SK-N-MC (cell line): ENCODE measurements at regions not wholly inside any gene's neighbourhood (a gene's known extent, or its start where the extent isn't known, plus 50 kb on each side); places are given as distances from the start of the nearest gene placed in this dataset.

ENCODE experiments used
- DNase-seq: peaks from one replicate; pipeline ENCODE4 v3.0.0-alpha.2; 2011; ENCODE audit warnings: low read depth, low spot score
- H3K27ac ChIP-seq: fragments of 200-600 bp; sonication (generic); 2 replicates; pipeline ENCODE4 v1.5.1; 2016; ENCODE audit warnings: mixed run types
- H3K36me3 ChIP-seq: fragments of 200-600 bp; sonication (generic); 2 replicates; pipeline ENCODE4 v1.6.1; 2017; ENCODE audit warnings: antibody characterized with exemption, low read length, mixed read lengths; ENCODE audit not compliant: insufficient read depth
- H3K4me3 ChIP-seq: fragments of 200-600 bp; sonication (generic); 2 replicates; pipeline ENCODE4 v1.5.1; 2016
- H3K9ac ChIP-seq: fragments of 200-600 bp; sonication (generic); 2 replicates; pipeline ENCODE4 v1.8.0; 2017; ENCODE audit warnings: mixed run types, mixed read lengths; ENCODE audit not compliant: insufficient read length
- H3K9me3 ChIP-seq: fragments of 200-600 bp; sonication (generic); 2 replicates; pipeline ENCODE4 v1.6.1; 2017; ENCODE audit warnings: low read depth, mild to moderate bottlenecking, antibody characterized with exemption, low read length, moderate library complexity, mixed read lengths
- EZH2 ChIP-seq: fragments of 200-600 bp; sonication (generic); IDR thresholded peaks from one replicate; pipeline ENCODE4 v1.6.1; 2017; ENCODE audit warnings: antibody characterized with exemption
- FOXP2 ChIP-seq: optimal IDR thresholded peaks from 2 replicates; pipeline ENCODE3; 2011; ENCODE audit warnings: mild to moderate bottlenecking, moderate library complexity; ENCODE audit not compliant: insufficient read depth; ENCODE audit errors: extremely low read length, control extremely low read depth
- POLR2AphosphoS5 ChIP-seq: IDR thresholded peaks from 2 replicates; pipeline ENCODE4 v1.6.1; 2012; ENCODE audit warnings: mild to moderate bottlenecking, low read depth, low read length, borderline replicate concordance

DNA sequence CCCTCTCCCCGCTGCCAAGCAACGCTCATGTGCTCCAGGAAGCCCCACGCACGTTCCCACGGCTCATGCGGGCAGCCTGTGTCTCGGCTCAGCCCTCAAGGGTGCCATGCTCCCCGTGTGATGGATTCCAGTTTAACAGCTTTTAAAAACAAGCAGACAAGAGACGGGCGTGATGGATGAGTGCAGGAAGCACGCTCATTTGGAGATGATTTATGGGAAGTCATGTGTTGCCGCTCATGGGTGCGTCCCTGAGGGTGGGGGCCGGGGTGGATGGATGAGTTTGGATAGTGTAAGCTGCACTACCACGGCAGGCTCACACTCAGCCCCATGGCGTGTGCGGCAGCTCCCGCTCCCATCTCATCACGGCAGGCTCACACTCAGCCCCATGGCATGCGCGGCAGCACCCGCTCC is 132.8 kb downstream of the RBFOX3 start:
- no peak overlapping the region for H3K9ac ChIP-seq
- no peak for DNase-seq
- H3K4me3 ChIP-seq = no peak overlapping the region
- no peak overlapping the region for H3K27ac ChIP-seq
- TF ChIP-seq FOXP2 (no peak), EZH2 (no peak), POLR2AphosphoS5 (no peak)
- no peaks in the 10 kb centered on the region for H3K36me3 ChIP-seq
- H3K9me3 ChIP-seq = no peaks in the 10 kb centered on the region

DNA sequence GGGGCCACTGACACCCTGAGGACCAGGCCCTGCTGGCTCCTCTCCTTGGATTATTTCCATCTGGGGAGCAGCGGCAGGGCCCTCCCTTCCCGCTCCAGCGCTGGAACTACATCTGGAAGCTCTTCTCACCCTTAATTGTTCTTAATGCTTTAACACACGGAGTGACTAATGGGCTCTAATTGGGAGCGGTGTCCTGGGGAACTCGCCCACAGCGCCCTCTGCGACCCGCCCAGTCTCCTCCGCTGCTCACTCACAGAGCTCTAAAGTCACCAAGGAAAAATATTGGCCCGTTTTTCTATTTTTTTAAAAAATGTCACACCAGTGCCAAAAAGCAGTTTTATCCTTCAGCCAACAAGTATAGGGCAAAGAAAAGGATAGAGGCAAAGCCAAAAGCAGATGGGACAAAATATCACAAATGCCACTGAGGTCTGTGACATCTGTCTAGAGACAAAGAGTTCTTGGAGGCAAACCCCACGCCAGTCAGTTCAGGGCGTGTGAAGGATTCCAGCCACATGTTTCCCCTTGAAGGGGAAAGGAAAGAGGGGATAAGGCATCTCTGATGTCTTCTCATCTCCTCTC is 134.7 kb downstream of the RBFOX3 start:
- Histone ChIP-seq H3K36me3 (no peaks in the 10 kb centered on the region), H3K9me3 (no peaks in the 10 kb centered on the region), H3K9ac (no peak overlapping the region), H3K4me3 (no peak overlapping the region), H3K27ac (no peak overlapping the region)
- no peak for TF ChIP-seq FOXP2
- TF ChIP-seq EZH2 = no peak
- no peak for TF ChIP-seq POLR2AphosphoS5
- DNase-seq = no peak

DNA sequence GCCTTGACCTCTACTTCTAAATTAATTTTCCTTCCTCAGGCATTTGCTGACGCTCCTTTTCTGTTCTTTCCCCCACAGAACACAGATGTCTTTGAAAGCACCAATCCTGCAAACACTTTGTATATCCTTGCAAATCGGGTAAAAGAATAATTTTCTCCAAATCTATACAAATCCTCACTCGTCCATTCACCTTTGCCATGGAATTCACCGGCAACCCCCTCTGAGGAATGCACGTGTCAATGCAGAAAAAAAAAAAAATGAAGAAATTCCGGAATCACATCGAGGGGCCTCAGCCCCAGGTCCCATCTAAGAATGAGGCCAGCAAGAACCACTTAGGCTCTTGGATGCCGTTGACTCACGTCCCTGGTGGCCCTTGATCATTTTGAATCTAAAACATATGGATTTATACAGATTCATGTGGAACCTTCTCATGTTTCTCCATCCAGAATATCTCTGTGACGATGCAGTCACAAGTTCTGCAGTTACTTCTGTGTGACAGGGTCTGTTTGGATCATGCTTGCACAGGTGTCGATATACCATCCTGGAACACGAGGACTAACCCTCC is 136.9 kb downstream of the RBFOX3 start:
- Histone ChIP-seq H3K27ac (no peak overlapping the region), H3K9ac (no peak overlapping the region), H3K36me3 (no peaks in the 10 kb centered on the region), H3K4me3 (no peak overlapping the region), H3K9me3 (no peaks in the 10 kb centered on the region)
- TF ChIP-seq POLR2AphosphoS5 (no peak), FOXP2 (no peak), EZH2 (no peak)
- DNase-seq = no peak

DNA sequence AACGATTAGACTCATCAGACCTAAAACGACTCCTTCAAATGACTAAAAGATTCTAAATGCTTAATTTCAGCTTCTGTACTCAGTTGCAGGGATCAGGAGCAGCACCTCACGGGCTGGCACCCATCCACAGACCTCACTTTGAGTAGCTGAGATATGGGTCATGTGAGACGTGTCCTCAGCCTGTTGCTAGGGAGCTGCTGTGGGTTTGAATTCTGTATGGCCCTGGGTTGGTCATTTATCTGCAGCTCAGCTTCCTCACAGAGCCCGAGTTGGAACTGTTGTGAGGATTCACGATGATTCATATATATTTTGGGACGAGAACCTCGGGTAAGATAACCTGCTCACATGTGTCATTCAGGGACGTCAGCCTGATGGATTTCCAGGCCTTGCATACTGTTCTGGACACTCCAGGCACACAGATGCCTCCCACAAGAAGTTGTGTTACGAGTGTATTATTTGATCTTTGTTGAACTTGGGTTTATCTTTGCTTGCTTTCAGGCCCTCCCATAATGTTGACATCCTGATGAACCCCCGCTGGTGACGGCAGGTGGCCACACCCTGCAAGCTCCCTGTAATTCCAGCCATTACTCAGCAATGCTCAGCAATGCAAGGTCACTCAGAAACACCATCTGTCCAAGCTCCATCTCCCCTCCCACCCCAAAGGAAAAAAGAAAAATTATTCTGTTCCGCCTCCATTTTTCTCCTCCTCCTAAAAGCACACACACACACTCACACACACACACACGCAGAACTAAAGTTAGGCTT is 137.6 kb downstream of the RBFOX3 start:
- H3K4me3 ChIP-seq = no peak overlapping the region
- H3K36me3 ChIP-seq = no peaks in the 10 kb centered on the region
- H3K9me3 ChIP-seq = no peaks in the 10 kb centered on the region
- DNase-seq = no peak
- no peak overlapping the region for H3K27ac ChIP-seq
- no peak for TF ChIP-seq FOXP2
- H3K9ac ChIP-seq = no peak overlapping the region

DNA sequence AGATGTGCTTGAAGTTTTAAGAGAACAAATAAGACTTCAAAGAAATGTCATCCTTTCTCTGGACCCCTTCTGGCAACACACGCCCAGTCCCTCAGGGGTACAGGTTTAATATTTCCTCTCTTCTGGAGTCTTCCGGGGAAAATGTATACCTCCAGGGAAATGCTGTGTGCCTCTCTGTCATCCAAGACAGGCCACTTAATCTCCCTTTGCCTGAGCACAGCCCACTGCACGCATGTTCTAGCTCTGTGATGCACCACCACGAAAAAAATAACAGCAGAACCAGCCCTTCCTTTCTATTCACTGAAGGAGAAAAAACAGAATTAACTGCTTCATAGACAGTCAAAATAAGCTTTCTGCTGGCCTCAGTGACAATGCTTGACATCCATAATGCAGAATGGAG is 140.1 kb downstream of the RBFOX3 start:
- DNase-seq = no peak
- no peaks in the 10 kb centered on the region for H3K9me3 ChIP-seq
- TF ChIP-seq EZH2 = no peak
- no peak overlapping the region for H3K9ac ChIP-seq
- H3K4me3 ChIP-seq = no peak overlapping the region
- no peak overlapping the region for H3K27ac ChIP-seq
- H3K36me3 ChIP-seq = no peaks in the 10 kb centered on the region

DNA sequence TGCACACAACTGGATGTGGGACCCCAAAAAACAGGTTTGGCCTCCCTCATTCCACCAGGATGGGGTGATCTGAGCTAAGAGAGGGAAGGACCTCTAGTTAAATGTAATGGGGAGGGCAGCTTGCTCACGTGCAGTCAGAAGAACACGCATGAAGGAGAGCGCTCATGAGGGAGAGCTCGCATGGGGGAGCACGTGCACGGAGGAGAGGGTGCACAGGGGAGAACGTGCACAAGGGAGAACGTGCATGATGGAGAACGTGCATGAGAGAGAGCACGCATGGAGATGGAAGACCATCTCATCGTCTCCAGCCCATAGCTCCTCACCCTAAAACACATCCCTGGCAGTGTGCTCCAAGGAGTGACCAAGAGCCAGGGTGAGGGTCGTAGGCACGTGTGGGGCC is 141.2 kb downstream of the RBFOX3 start:
- H3K9ac ChIP-seq = no peak overlapping the region
- no peak for TF ChIP-seq FOXP2
- no peaks in the 10 kb centered on the region for H3K36me3 ChIP-seq
- H3K27ac ChIP-seq = no peak overlapping the region
- H3K4me3 ChIP-seq = no peak overlapping the region
- no peaks in the 10 kb centered on the region for H3K9me3 ChIP-seq
- no peak for DNase-seq

DNA sequence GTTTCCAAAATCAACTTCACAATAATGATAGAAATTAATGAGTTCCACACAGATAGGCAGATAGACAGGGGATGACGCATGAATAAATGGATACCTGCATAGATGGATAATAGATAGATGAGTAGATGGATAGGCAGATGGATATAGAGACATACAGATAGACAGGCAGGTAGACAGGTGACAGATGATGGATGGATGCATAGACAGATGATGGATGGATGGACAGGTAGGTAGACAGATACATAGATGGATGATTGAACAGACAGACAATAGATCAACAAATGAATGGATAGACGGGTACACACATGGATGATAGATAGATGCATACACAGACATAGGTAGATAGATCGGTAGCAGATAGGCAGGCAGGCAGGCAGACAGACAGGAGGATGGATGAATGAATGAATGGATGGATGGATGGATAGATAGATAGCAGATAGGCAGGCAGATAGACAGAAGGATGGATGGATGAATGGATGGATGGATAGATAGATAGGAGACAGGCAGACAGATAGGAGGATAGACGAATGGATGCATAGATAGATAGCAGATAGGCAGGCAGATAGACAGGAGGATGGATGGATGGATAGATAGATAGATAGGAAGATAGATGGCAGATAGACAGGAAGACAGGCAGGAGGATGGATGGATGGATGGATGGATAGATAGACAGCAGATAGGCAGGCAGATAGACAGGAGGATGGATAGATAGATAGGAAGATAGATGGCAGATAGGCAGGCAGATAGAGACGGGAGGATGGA is 142.5 kb downstream of the RBFOX3 start:
- Histone ChIP-seq H3K4me3 (no peak overlapping the region), H3K27ac (no peak overlapping the region), H3K36me3 (no peaks in the 10 kb centered on the region), H3K9me3 (no peaks in the 10 kb centered on the region), H3K9ac (no peak overlapping the region)
- DNase-seq = no peak
- TF ChIP-seq POLR2AphosphoS5 (no peak), FOXP2 (no peak), EZH2 (no peak)

DNA sequence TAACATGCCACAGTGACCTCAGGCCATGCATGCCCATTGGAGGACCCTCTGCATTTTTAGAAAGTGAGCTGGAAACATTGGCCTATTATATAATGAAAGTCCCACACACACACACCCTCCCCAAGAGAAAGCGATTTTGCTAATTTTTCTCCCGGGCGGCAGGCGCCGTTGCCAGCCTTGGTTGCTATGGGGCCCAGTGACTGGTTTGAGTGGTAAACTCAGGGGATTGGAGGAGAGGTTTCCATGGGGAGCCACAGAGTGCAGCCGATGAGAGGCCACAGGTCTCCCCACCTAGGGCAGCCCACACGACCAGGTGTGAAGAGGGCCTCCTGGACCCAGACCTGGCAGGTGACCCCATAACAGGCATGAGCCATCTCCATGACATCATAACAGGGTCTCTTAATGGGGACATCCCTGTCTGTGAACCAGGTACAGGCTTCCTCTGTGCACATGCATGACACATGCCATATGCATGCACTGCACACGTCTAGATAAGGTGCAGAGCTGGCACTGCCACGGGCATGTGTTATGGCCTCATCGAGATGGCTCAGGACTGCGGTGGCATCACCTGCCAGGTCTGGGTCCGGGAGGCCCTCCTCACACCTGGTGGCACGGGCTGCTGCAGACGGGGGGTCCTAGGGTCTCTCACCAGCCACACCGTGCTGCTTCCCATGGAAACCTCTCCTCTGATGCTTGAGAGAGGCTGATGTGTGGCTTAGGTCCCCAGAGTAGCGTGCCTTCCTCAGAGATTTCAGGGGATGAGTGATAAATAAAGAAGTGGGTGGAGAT is 144.1 kb downstream of the RBFOX3 start:
- Histone ChIP-seq H3K36me3 (no peaks in the 10 kb centered on the region), H3K9me3 (no peaks in the 10 kb centered on the region), H3K4me3 (no peak overlapping the region), H3K9ac (no peak overlapping the region), H3K27ac (no peak overlapping the region)
- TF ChIP-seq EZH2 = no peak
- no peak for TF ChIP-seq POLR2AphosphoS5
- no peak for TF ChIP-seq FOXP2
- no peak for DNase-seq
